Adrenal gland (tissue), 9 donors: ENCODE measurements at regions not wholly inside any gene's neighbourhood (a gene's known extent, or its start where the extent isn't known, plus 50 kb on each side); places are given as distances from the start of the nearest gene placed in this dataset.
"Not testable (repeated sequence)": the region's sequence is repeated elsewhere in the genome, so short reads cannot be mapped to it uniquely, and the experiment has no call there.

Experiments used
- DNase-seq, 7 donors: peaks; one replicate each; pipeline ENCODE4 v3.0.0-alpha.2; 2019 to 2020
- H3K27ac ChIP-seq, 5 donors: fragments of 200-600 bp; sonication (generic) in 4 of 5; 1 replicate in 3 of 5; 2 replicates in 2 of 5; pipeline versions ENCODE4 v1.5.1 to v1.8.0; 2016 to 2020; ENCODE audit warnings: mild to moderate bottlenecking in 1 of 5
- H3K27me3 ChIP-seq: fragments of 200-600 bp; 2 replicates; pipeline ENCODE4 v1.8.0; 2021
- H3K36me3 ChIP-seq, 2 donors: fragments of 200-600 bp; replicated peaks in 1 of 2; 1 replicate in 1 of 2; 2 replicates in 1 of 2; pipeline versions ENCODE4 v1.5.1 to v1.8.0; 2018 to 2022
- H3K4me1 ChIP-seq, 2 donors: fragments of 200-600 bp; replicated peaks in 1 of 2; 1 replicate in 1 of 2; 2 replicates in 1 of 2; pipeline versions ENCODE4 v1.5.1 to v1.8.0; 2018 to 2021
- H3K4me3 ChIP-seq, 4 donors: fragments of 200-600 bp; sonication (generic) in 3 of 4; one replicate each; pipeline ENCODE4 v1.5.1; 2016 to 2018
- H3K9me3 ChIP-seq, 3 donors: fragments of 200-600 bp; sonication (generic) in 1 of 3; replicated peaks in 1 of 3; 1 replicate in 2 of 3; 2 replicates in 1 of 3; pipeline versions ENCODE4 v1.5.1 to v1.8.0; 2016 to 2021
- POLR2A ChIP-seq, 2 donors: fragments of 450-650 bp; IDR thresholded peaks; one replicate each; pipeline ENCODE4 v1.6.1; 2017; ENCODE audit warnings: antibody characterized with exemption in 2 of 2, mild to moderate bottlenecking in 2 of 2, moderate library complexity in 1 of 2
- WGBS, 4 donors: extraction: QIAGEN DNeasy Blood & Tissue Kit in 2 of 4; methylation state at CpG; one replicate each; pipeline versions ENCODE4 v1.1.5 to v1.1.7; 2013 to 2017; 5-methylcytosine and 5-hydroxymethylcytosine counted together
- intact Hi-C, 2 donors: fragments of 100-400 bp; cut with DNase I; formaldehyde crosslinking; loops; one replicate each; pipeline versions ENCODE4 v1.14.1 to v1.15.0; 2022 to 2023
- TF ChIP-seq, protein P1 (sequence below), 6 experiments: fragments of 450-650 bp in 4 of 6; fragments of 200-600 bp in 2 of 6; sonication (generic) in 1 of 6; IDR thresholded peaks; 1 replicate in 5 of 6; 2 replicates in 1 of 6; pipeline versions ENCODE4 v1.5.1 to v1.8.0; 2016 to 2021; ENCODE audit warnings: antibody characterized with exemption in 6 of 6, mild to moderate bottlenecking in 2 of 6, moderate library complexity in 1 of 6
- donor health status: healthy with polysubstance abuse.
- donor health status: Bipolar disorder and iron deficiency.
- donor health status: DM: yes; HTN: yes; CAD: no.
- donor health status: DM: no; HTN: no; CAD: no.
- donor health status: DM: no; HTN: no; CAD: no.

DNA sequence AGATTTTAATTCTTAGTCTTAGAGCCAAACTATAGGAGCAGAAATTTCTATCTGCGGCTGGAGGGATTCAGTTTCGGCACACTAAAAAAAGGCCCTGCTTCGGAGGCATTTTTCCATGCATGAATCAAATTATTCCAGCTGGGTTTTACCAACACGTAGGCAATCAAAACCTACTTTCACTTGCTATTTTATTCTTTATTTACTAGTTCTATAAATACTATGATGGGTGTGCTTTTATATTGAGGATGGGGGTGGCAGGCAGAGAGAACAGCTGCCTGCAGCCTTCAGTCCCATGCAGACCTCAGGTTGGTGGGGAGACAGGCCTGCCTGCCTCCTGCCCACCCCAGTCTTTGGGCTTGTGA lies 609.8 kb downstream of the BCOR start:
- Histone ChIP-seq H3K27me3 (peaks cover 17% of the 10 kb centered on the region), H3K4me1 (no peaks in the 10 kb centered on the region), H3K9me3 (no peaks in the 10 kb centered on the region), H3K36me3 (no peaks in the 10 kb centered on the region), H3K27ac (no peak overlapping the region), H3K4me3 (no peak overlapping the region)
- WGBS, 4 donors: 85 to 96% (median 91%) methylated on average over 4 of the region's 4 CpGs
- DNase-seq: no peak
- intact Hi-C loops: no loop called here
- TF ChIP-seq POLR2A (IDR thresholded peaks at IDR 0.05): no peak
- TF ChIP-seq, protein P1, sequence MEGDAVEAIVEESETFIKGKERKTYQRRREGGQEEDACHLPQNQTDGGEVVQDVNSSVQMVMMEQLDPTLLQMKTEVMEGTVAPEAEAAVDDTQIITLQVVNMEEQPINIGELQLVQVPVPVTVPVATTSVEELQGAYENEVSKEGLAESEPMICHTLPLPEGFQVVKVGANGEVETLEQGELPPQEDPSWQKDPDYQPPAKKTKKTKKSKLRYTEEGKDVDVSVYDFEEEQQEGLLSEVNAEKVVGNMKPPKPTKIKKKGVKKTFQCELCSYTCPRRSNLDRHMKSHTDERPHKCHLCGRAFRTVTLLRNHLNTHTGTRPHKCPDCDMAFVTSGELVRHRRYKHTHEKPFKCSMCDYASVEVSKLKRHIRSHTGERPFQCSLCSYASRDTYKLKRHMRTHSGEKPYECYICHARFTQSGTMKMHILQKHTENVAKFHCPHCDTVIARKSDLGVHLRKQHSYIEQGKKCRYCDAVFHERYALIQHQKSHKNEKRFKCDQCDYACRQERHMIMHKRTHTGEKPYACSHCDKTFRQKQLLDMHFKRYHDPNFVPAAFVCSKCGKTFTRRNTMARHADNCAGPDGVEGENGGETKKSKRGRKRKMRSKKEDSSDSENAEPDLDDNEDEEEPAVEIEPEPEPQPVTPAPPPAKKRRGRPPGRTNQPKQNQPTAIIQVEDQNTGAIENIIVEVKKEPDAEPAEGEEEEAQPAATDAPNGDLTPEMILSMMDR (IDR thresholded peaks at IDR 0.05): no peak

GRCh38 chrX:39491548-39492297 lies 606.0 kb downstream of the BCOR start:
- Histone ChIP-seq H3K27ac (no peak overlapping the region), H3K9me3 (no peaks in the 10 kb centered on the region), H3K4me1 (no peaks in the 10 kb centered on the region), H3K4me3 (no peak overlapping the region), H3K27me3 (peaks cover 17% of the 10 kb centered on the region), H3K36me3 (no peaks in the 10 kb centered on the region)
- 63 to 69% (median 68%) methylated on average over 9 to 10 of the region's 10 CpGs for WGBS, 4 donors
- intact Hi-C loops: no loop called here
- no peak for DNase-seq
- TF ChIP-seq, protein P1 (IDR thresholded peaks at IDR 0.05): no peak
- TF ChIP-seq POLR2A (IDR thresholded peaks at IDR 0.05): no peak

GRCh38 chrX:39492497-39493162 lies 605.1 kb downstream of the BCOR start:
- H3K27me3 ChIP-seq: peaks cover 21% of the 10 kb centered on the region
- intact Hi-C loops: no loop called here
- no peaks in the 10 kb centered on the region for H3K9me3 ChIP-seq
- no peak overlapping the region for H3K4me3 ChIP-seq
- TF ChIP-seq POLR2A (IDR thresholded peaks at IDR 0.05): no peak
- TF ChIP-seq, protein P1 (IDR thresholded peaks at IDR 0.05): no peak
- no peaks in the 10 kb centered on the region for H3K36me3 ChIP-seq
- H3K27ac ChIP-seq: no peak overlapping the region
- no peaks in the 10 kb centered on the region for H3K4me1 ChIP-seq
- 37 to 53% (median 43%) methylated on average over 6 of the region's 6 CpGs for WGBS, 4 donors
- peak in 3 of 7 donors; percentile 24 to 42 (median 32) for DNase-seq

GRCh38 chrX:39493168-39493567 lies 604.6 kb downstream of the BCOR start:
- Histone ChIP-seq H3K4me3 (no peak overlapping the region), H3K4me1 (no peaks in the 10 kb centered on the region), H3K36me3 (no peaks in the 10 kb centered on the region), H3K27me3 (peaks cover 22% of the 10 kb centered on the region), H3K9me3 (no peaks in the 10 kb centered on the region), H3K27ac (no peak overlapping the region)
- TF ChIP-seq, protein P1 (IDR thresholded peaks at IDR 0.05): no peak
- TF ChIP-seq POLR2A (IDR thresholded peaks at IDR 0.05): no peak
- WGBS, 4 donors: 85 to 95% (median 89%) methylated on average over 1 of the region's 1 CpG
- no peak for DNase-seq
- intact Hi-C loops: no loop called here

DNA sequence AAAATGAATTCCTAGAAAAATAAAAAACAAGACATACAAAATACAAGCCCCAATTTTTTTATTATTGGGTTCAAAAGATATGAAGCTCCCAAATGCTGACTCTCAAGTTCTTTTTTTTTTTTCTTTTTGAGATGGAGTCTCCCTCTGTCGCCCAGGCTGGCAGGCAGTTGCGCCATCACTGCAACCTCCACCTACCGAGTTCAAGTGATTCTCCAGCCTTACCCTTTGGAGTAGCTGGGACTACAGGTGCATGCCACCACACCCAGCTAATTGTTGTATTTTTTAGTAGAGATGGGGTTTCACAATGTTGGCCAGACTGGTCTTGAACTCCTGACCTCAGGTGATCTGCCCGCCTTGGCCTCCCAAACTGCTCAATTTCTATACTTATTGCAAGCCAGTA lies 600.6 kb downstream of the BCOR start:
- H3K4me1 ChIP-seq, H3K27ac ChIP-seq, H3K36me3 ChIP-seq, H3K9me3 ChIP-seq, H3K4me3 ChIP-seq, DNase-seq, intact Hi-C loops: not testable (repeated sequence)
- H3K27me3 ChIP-seq: peaks cover 11% of the 10 kb centered on the region
- 84 to 95% (median 85%) methylated on average over 4 of the region's 4 CpGs for WGBS, 4 donors
